ENCODE measurements at regions not wholly inside any gene's neighbourhood (a gene's known extent, or its start where the extent isn't known, plus 50 kb on each side); places are given as distances from the start of the nearest gene placed in this dataset.

DNA sequence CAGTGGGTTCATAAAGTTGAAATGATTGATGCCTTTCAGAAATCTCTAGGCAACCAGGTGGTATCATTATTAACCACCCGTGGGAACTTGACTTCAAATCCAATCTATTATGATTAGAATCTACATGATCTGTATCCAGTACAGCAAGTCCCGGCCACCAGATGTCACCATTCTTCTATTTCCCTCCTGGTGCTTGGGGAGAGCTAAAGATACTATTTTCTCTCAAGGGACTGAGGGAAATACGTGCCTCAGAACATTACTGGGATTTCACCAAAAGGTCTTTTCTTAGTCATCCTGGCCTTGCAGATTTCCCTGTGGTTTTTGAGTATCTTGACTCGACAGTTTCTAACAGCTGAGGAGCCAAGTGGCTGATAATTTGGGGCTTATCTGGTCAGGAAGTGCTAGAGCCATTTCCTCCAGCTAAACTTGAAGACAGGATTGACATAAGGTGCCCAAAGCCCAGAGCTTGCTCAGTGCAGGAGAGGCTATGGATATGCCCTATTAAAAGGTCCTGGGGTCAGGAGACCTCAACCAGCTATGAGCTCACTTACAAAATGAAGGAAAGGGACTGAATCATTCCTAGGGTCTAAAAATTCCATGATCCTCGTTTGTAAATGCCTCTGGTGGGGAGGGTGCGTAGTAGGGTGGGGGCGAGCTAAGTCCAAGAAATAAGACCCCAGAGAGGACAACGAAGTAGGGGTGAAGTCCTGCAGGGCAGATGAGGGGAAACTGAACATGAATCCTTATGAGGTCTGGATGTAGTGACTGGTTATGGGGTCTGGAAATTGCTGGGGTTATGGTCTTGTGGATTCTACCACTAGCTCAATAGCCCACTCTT is 135.4 kb upstream of the MGAT5 start:
- POLR2A ChIA-PET = interaction anchor here (0.7 to 0.8 kb wide), 2 partner anchors 110 to 313 kb away, joined by 3 read pairs; no protein-coding TSS in a partner anchor
- no peak for TF ChIP-seq FOXA1 (IDR thresholded peaks at IDR 0.05)
- TF ChIP-seq TARDBP (IDR thresholded peaks at IDR 0.05) = no peak
- DNase-seq (ENCODE audit: extremely low spot score) = peak; percentile 62
- CTCF ChIA-PET = interaction anchor here (0.6 to 2.9 kb wide), 13 partner anchors 12 to 335 kb away, joined by 3 to 27 read pairs (median 4); no protein-coding TSS in a partner anchor

DNA sequence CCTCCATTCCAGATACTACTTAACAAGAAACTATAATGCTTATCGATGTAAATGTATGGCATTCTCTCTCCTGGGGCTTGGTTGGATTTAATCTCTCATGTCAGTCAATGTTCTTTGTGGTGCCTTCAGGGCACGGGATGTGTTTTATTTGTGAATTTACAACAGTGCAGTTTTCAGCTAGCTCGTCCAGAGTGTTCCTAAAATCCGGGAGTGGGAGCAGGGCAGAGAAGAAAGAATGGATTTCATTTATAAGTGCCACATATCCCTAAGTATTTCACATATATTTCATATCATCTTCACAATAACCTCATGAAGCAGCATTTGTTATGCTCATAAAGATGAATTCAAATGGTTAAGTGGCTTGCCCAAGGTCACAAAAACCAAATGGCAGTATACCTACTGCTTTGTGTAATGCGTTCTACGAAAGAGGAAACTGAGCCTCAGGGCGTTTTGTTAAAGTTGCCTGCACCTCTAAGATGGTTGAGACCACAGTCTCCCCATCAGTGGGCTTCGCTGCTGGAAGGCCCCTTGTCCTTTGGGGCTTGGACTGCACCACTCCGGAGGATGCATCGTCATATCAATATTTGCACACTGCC is 134.7 kb upstream of the MGAT5 start:
- TF ChIP-seq SUZ12 (IDR thresholded peaks at IDR 0.05) = no peak
- no peak for TF ChIP-seq CTBP1 (IDR thresholded peaks at IDR 0.05; ENCODE audit: borderline replicate concordance)
- no peak for TF ChIP-seq SP1 (IDR thresholded peaks at IDR 0.05)
- TF ChIP-seq LEF1 (IDR thresholded peaks at IDR 0.05; ENCODE audit: borderline replicate concordance) = no peak
- no peak for TF ChIP-seq BHLHE40 (IDR thresholded peaks at IDR 0.05; ENCODE audit: borderline replicate concordance)
- no peak for TF ChIP-seq ELF4 (IDR thresholded peaks at IDR 0.05)
- TF ChIP-seq FOXA1 (IDR thresholded peaks at IDR 0.05) = no peak
- no peak for TF ChIP-seq NFRKB (IDR thresholded peaks at IDR 0.05)
- no peak for TF ChIP-seq L3MBTL2 (conservative IDR thresholded peaks at IDR 0.05)
- TF ChIP-seq ZNF384 (IDR thresholded peaks at IDR 0.05) = no peak
- no peak for TF ChIP-seq FOXK2 (IDR thresholded peaks at IDR 0.05)
- no peak for TF ChIP-seq TARDBP (IDR thresholded peaks at IDR 0.05)
- no peak for TF ChIP-seq FOXM1 (IDR thresholded peaks at IDR 0.05; ENCODE audit: borderline replicate concordance)
- TF ChIP-seq ARNT (IDR thresholded peaks at IDR 0.05) = no peak
- TF ChIP-seq, protein P1, sequence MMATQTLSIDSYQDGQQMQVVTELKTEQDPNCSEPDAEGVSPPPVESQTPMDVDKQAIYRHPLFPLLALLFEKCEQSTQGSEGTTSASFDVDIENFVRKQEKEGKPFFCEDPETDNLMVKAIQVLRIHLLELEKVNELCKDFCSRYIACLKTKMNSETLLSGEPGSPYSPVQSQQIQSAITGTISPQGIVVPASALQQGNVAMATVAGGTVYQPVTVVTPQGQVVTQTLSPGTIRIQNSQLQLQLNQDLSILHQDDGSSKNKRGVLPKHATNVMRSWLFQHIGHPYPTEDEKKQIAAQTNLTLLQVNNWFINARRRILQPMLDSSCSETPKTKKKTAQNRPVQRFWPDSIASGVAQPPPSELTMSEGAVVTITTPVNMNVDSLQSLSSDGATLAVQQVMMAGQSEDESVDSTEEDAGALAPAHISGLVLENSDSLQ (IDR thresholded peaks at IDR 0.05) = no peak; the same call in 1 of the 2 replicates
- no peak for TF ChIP-seq HDGF (IDR thresholded peaks at IDR 0.05; ENCODE audit: borderline replicate concordance)
- CTCF ChIA-PET = interaction anchor here (0.6 to 2.9 kb wide), 11 partner anchors 11 to 332 kb away, joined by 3 to 27 read pairs (median 10); no protein-coding TSS in a partner anchor

DNA sequence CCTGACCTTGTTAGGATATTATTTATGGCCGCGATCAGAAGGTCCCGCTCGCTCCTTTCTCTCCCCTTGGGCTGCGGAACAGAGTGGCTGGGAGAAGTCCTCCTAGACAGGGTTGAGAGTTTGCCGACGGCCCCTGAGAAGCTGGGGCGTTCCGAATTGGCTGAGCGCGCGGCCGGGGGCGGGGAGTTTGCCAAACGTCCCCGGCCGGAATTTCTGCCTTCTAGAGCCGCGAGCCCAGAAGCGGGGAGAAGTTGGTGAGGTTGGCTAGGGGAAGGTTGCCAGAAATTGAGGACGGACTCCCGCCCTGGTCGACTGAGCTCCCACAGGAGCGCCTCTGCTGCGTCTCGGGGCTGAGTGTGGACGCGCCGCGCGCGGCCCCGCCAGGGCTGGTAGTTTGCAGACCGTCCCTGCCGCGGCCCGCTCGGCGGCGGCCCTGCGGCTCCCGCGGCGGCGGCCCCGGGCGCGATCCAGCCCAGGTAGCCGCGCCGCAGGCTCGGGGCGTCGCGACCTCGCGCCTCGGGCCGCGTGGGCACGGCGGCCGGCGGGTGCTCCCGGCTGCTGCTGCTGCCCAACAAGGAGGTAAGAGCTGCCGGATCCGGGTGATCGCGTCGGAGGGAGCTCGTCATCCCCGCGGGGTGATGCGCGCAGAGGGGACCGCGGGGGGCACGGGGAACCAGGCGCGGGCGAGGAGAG is 134.0 kb upstream of the MGAT5 start:
- CTCF ChIA-PET = interaction anchor here (0.8 to 1.3 kb wide), 2 partner anchors 79 to 331 kb away, joined by 3 to 7 read pairs; no protein-coding TSS in a partner anchor
- TF ChIP-seq, protein P1 (IDR thresholded peaks at IDR 0.05) = peak; percentile 37; the same call in 1 of the 2 replicates
- TF ChIP-seq FOXM1 (IDR thresholded peaks at IDR 0.05; ENCODE audit: borderline replicate concordance) = 0 out of 2 replicates have a peak, but pooled peaks have one; percentile 5
- no peak for TF ChIP-seq ZNF384 (IDR thresholded peaks at IDR 0.05)
- DNase-seq (ENCODE audit: extremely low spot score) = peak; percentile 82

More for the DNA sequence above, 134.7 kb upstream of the MGAT5 start:
- DNase-seq (ENCODE audit: extremely low spot score) = no peak
- POLR2A ChIA-PET = interaction anchor here (0.8 to 1.3 kb wide), 2 partner anchors 82 to 87 kb away, joined by 3 to 5 read pairs; no protein-coding TSS in a partner anchor

DNA sequence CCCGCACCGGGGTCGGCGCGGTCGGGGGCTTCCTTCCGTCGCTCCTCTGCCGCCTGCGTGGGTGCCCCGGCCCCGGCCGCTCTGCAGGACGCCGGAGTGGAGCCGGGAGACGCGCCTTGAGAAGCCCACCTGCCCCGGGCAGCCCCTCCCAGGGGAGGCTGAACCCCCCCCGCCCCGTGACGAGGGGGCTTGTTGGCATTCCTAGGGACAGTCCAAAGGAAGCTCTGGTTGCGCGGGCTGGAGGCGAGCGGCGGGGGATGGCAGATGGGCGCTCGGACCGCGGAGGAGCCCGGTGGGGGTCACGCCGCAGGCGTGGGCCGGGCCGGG is 133.5 kb upstream of the MGAT5 start:
- TF ChIP-seq FOXA1 (IDR thresholded peaks at IDR 0.05) = no peak
- TF ChIP-seq L3MBTL2 (conservative IDR thresholded peaks at IDR 0.05) = no peak
- no peak for TF ChIP-seq ZNF384 (IDR thresholded peaks at IDR 0.05)
- TF ChIP-seq SUZ12 (IDR thresholded peaks at IDR 0.05) = no peak
- TF ChIP-seq LEF1 (IDR thresholded peaks at IDR 0.05; ENCODE audit: borderline replicate concordance) = no peak
- TF ChIP-seq CTBP1 (IDR thresholded peaks at IDR 0.05; ENCODE audit: borderline replicate concordance) = no peak
- no peak for TF ChIP-seq HDGF (IDR thresholded peaks at IDR 0.05; ENCODE audit: borderline replicate concordance)
- TF ChIP-seq FOXK2 (IDR thresholded peaks at IDR 0.05) = no peak
- TF ChIP-seq ELF4 (IDR thresholded peaks at IDR 0.05) = no peak
- TF ChIP-seq, protein P1 (IDR thresholded peaks at IDR 0.05) = no peak
- CTCF ChIA-PET = interaction anchor here (0.8 to 1.3 kb wide), 2 partner anchors 79 to 331 kb away, joined by 3 to 7 read pairs; no protein-coding TSS in a partner anchor
- DNase-seq (ENCODE audit: extremely low spot score) = no peak
- POLR2A ChIA-PET = interaction anchor here (1.0 to 1.3 kb wide), 3 partner anchors 53 to 697 kb away, joined by 3 to 5 read pairs (median 3); no protein-coding TSS in a partner anchor

More for the DNA sequence above, 134.0 kb upstream of the MGAT5 start:
- POLR2A ChIA-PET = interaction anchor here (0.8 to 1.3 kb wide), 3 partner anchors 54 to 86 kb away, joined by 3 to 5 read pairs (median 3); no protein-coding TSS in a partner anchor

DNA sequence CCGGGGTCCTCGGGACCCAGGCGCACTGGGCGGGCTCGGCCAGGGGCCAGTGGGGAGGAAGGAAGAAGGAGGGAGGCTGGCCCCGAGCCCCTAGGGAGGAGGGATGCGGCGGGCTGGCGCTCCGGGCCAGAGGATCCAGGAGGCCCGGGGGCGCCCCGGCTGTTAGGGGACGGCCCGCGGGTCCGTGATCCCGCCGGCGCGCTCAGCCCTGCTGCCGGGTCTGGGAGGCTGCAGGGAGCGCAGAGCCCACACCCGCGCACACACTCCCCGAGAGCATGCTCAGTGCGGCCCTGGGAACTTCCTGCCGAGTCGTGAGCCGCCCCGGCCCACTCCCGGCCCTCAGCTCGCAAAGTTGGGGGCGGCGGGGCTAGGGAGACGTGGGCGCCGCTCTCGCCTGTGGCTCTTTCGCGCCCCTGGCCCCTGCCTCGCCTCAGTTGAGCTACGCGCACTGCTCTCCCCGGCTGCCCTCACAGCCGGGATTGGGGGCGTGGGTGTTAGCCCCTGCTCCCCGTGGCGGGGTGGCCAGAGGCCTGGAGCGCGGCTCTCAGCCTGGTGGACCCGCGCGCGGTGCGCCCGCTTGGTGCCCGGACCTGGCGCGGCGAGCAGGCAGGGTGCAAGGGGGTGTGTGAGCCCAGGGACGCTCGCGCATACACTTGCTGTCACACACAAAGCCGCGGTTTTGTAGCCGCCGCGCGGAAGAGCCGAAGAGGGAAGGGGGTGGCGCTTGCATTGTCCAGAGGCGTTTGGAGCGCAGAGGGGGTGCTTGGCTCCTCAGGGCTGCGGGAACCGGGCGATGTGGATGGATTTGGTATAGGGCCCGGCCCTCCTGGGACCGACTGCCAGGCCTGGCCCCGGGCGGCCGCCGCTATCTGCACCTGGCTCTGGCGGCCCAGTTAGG is 132.9 kb upstream of the MGAT5 start:
- CTCF ChIA-PET = interaction anchor here (0.8 to 1.3 kb wide), 4 partner anchors 78 to 330 kb away, joined by 3 to 7 read pairs (median 4); no protein-coding TSS in a partner anchor
- POLR2A ChIA-PET = interaction anchor here (1.0 kb wide), 2 partner anchors 53 to 696 kb away, joined by 3 read pairs; no protein-coding TSS in a partner anchor
- DNase-seq (ENCODE audit: extremely low spot score) = peak; percentile 43
- TF ChIP-seq BHLHE40 (IDR thresholded peaks at IDR 0.05; ENCODE audit: borderline replicate concordance) = no peak
- no peak for TF ChIP-seq ELF4 (IDR thresholded peaks at IDR 0.05)
- TF ChIP-seq SUZ12 (IDR thresholded peaks at IDR 0.05) = no peak
- TF ChIP-seq LEF1 (IDR thresholded peaks at IDR 0.05; ENCODE audit: borderline replicate concordance) = no peak
- no peak for TF ChIP-seq FOXA1 (IDR thresholded peaks at IDR 0.05)
- TF ChIP-seq ZNF384 (IDR thresholded peaks at IDR 0.05) = no peak
